ELF-1 (cell line): ENCODE measurements at regions not wholly inside any gene's neighbourhood (a gene's known extent, or its start where the extent isn't known, plus 50 kb on each side); places are given as distances from the start of the nearest gene placed in this dataset.
"Not testable (repeated sequence)": the region's sequence is repeated elsewhere in the genome, so short reads cannot be mapped to it uniquely, and the experiment has no call there.

Source experiments
- DNase-seq: peaks from one replicate; pipeline ENCODE4 v3.0.0-alpha.2; 2016; ENCODE audit warnings: low read depth, low spot score

DNA sequence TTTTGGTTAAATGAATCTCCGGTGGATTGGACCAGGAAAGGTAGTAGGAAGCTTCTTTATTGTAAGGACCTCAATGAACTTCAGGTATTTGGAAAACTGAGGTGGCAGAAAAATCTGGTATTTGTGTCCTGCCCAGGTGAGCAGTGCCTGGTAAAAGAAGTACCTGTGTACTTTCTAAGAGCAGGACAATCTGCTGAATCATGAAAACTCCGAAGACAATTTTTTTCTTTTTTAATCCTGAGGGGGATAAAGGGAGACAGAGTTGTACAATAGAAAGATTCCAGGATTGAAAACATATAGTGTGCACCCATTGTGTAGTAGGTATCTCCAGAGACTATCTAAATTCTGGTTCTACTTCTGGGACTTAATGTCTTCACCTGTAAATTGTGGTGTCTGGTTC is 191.8 kb upstream of the SPOPL start:
- no peak for DNase-seq

DNA sequence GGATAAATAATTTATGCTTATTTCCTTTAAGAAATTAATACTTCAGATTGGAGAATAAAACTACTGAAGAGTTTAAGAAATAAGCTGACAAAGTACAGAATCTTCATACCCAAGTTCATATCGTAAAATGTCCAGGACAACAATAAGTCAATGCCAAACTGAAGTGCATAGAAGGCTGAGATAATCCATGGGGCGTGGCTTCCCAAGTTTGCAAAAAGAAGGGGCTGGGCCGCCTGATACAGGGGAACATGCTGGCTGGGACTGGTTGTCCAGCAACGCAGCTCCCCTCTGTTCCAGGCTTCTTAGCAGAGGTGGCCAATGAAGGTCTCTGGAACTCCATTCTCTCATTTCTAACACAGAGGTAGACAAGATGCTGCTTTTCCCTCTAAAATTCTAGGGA is 189.5 kb upstream of the SPOPL start:
- DNase-seq = no peak

- not testable (repeated sequence) for DNase-seq
Measured at GRCh38 chr2:138315619-138316018, 186.0 kb upstream of the SPOPL start.

GRCh38 chr2:138319616-138320015 is 182.0 kb upstream of the SPOPL start:
- DNase-seq = no peak

- no peak for DNase-seq
Measured at GRCh38 chr2:138321458-138321857, 180.1 kb upstream of the SPOPL start.

- no peak for DNase-seq
Measured at GRCh38 chr2:138323382-138324067, 178.0 kb upstream of the SPOPL start.

GRCh38 chr2:138324068-138324771 is 177.3 kb upstream of the SPOPL start:
- no peak for DNase-seq

- no peak for DNase-seq
Measured at GRCh38 chr2:138327967-138328366, 173.6 kb upstream of the SPOPL start.

DNA sequence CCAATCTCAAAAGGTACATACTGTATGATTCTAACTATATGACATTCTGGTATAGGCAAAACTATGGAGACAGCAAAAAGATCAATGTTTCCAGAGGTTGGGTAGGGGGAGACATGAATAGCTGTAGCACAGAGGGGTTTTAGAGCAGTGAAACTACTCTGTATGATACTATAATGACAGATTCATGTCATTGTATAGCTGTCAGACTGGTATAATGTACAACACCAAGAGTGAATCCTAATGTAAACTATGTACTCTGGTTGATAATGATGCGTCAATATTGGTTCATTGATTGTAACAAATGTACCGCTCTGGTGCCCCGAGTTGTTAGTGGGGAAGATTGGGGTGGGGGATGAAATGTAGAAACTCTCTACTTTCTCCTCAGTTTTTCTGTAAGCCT is 172.4 kb upstream of the SPOPL start:
- no peak for DNase-seq

- DNase-seq = no peak
Measured at GRCh38 chr2:138329591-138329990, 172.0 kb upstream of the SPOPL start.

DNA sequence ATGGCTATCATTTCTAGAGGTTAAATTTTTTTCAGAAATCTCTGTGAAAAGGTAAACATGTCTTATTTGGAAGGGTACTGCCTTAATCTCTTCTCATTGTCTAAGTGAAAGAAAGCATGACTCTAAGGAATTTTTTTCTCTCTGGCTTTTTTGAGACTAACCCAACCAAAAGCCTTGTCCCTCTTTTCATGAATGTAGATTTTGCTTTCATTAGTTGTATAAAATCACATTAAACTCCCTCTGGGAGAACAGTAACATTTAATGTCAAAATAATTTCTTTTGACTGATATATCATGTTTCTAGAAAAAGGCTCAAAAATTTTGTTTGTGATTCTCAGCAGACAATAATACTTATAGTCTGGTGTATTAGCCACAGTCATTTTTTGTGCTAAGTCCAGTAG is 168.4 kb upstream of the SPOPL start:
- no peak for DNase-seq

DNA sequence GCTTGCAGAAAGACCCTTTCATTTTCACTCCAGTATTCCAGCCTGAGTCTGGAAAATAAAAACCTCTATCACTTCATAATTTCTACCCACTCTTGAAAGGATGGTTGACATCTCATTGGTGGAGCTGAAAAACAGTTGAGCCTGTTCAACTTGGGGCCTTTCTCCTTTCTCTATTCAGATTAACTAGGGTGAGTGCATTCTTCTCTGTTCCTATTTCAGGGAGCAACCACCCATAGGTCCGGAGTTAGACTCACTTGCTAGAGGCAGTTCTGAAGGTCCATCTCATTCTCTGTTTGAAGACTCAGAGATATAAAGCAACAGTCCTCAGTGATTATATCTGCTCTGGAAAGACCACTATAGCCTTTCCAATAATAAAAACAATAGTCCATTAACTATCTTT is 167.9 kb upstream of the SPOPL start:
- no peak for DNase-seq

DNA sequence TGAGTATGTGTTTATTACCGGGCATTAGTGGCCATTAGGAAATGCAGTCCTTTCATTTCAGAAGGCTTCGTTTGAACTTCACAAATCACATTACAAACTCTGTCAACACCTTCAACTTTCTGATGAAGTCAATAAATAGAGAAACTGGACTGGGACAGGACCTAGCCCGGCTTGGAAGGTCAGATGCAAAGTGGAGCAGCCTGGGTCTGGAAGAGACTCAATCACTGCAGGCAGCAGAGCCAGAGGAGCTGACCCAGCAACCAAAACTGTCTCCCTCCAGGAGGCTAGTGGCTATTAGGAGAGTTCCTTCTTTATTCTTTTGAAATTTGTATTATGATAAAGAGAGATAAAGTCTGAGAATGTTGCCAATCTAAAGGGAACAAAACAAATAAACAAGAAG is 167.2 kb upstream of the SPOPL start:
- no peak for DNase-seq

DNA sequence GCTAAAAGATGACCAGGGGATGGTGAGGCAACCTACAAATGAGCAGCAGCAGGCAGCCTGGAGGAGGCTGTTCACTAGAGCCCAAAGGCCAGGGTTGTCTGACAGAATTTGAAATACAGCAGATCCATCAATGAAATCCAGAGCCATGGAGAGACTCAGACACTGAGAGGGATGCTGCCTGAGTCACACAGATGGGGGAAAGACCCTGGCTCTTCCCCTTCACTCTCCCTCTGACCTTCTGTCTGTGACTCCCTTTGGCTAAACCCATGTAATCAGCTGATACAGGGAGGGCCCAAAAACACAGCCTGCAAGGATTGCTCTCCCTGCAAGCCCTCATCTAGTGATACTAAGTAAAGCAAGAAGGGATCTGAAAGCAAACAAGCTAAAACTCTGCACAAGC is 166.5 kb upstream of the SPOPL start:
- DNase-seq = peak; percentile 74

DNA sequence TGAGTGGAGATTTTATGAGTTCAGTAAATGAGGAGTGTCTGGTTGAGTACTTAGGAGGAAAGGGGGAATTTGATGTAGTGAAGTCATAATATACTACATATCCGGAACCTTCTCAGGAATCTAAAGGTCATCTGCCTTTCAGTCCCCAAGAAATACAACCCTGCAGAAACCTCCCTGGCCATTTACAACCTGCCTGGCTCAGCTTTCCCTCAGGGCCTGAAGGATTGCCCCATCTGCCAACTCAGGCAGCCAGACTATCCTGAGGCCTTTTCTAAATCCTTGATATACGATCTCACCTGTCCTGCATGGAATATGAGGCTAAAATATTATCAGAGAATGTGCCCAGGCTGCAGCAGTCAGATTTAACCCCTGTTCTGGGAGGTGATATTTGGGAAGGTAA is 165.4 kb upstream of the SPOPL start:
- peak; percentile 39 for DNase-seq

- DNase-seq = no peak
Measured at GRCh38 chr2:138355244-138355643, 146.3 kb upstream of the SPOPL start.

DNA sequence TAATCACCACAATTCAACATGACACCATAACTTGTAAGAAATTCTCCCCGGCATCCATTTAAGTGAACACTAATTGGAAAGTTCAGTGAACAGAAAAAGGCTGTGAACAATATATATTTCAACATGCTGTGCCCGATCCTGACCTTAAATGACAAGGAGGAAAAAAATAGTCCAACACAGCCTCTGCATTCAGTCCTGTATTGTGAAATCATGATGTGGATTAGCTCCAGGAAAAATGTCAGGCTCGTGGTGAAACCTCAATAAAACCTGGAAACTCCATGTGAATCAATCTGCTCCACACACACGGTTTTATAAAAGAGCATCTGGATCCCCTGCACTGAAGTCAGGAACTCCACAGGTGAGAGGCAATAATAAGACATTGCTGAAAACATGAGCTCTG is 145.4 kb upstream of the SPOPL start:
- DNase-seq = no peak

- no peak for DNase-seq
Measured at GRCh38 chr2:138359532-138359931, 142.0 kb upstream of the SPOPL start.

GRCh38 chr2:138364554-138365162 is 136.9 kb upstream of the SPOPL start:
- DNase-seq = no peak

- no peak for DNase-seq
Measured at GRCh38 chr2:138365581-138365980, 136.0 kb upstream of the SPOPL start.

DNA sequence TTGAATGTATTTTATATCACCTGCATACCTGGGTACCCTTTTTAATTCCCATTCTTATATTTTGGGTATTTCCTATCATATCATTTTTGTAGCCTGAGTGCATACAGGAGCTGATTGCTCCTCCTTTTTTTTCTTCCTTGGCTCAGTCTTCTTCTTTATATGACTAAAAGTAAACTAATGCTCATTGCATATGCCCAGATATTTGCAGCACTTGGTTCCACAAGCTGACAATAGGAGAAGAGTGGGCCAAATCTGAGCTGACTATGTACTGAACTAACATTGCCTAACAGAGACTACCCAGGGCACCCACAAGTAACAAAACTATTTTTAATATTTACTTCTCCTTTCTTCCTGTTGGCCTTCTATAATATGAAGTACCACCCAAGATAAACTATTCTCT is 131.7 kb upstream of the SPOPL start:
- no peak for DNase-seq

DNA sequence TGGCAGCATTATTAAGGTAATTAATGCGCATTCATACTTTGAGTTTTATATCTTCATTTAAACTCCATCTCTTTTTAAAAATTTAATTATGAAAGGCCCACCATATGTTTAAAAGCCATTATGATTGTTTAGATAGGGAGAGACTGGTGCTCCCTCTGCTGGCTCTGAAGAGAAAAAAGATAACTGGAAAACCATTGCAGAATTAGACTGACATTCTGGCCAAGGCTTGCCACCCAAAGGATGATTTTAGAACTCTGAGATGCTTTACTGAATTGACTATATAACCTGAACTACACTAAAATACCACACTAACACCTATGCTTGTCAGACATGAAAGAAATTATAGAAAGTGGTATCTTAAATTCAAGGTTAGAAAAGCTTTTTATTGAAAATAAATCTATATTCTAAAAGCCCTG is 127.6 kb upstream of the SPOPL start:
- no peak for DNase-seq

DNA sequence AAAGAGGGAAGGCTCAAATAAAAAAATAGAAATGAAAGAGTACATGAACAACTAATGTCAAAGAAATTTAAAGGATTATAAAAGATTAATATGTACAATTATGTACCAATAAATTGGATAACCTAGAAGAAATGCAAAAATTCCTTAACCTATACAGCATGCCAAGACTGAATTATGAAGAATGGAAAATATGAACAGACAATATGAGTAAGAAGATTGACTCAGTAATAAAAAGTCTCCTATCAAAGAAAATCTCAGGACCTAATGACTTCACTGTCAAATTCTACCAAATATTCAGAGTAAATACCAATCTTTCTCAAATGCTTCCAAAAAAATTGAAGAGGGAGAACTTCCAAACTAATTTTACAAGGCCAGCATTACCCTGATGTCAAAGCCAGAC is 120.2 kb upstream of the SPOPL start:
- DNase-seq = no peak
